ENCODE measurements at regions not wholly inside any gene's neighbourhood (a gene's known extent, or its start where the extent isn't known, plus 50 kb on each side); places are given as distances from the start of the nearest gene placed in this dataset.
"Not testable (repeated sequence)": the region's sequence is repeated elsewhere in the genome, so short reads cannot be mapped to it uniquely, and the experiment has no call there.

- Histone ChIP-seq H3K79me2 (ENCODE audit: insufficient read depth) (no peaks in the 10 kb centered on the region), H3F3A (ENCODE audit: insufficient read depth) (no peaks in the 10 kb centered on the region), H3K4me3 (no peak overlapping the region), H3K27me3 (replicated peaks; ENCODE audit: insufficient read depth) (no peaks in the 10 kb centered on the region), H3K9ac (no peak overlapping the region), H3K4me1 (ENCODE audit: insufficient read depth) (no peaks in the 10 kb centered on the region), H3K27ac (no peak overlapping the region), H2AFZ (no peak overlapping the region), H4K20me1 (ENCODE audit: insufficient read depth) (no peaks in the 10 kb centered on the region), H3K36me3 (ENCODE audit: low read depth) (no peaks in the 10 kb centered on the region), H3K4me2 (ENCODE audit: unreplicated experiment) (no peak overlapping the region), H3K9me2 (ENCODE audit: insufficient read depth) (no peaks in the 10 kb centered on the region), H3K9me3 (ENCODE audit: low read depth) (no peaks in the 10 kb centered on the region)
- no peak for DNase-seq
- 25 to 30% methylated on average over 5 of the region's 5 CpGs for WGBS, 2 experiments (ENCODE audit: low coverage in 1 of 2, low lambda C conversion rate in 2 of 2, missing lambda C conversion rate in 2 of 2)
- in situ Hi-C loops (cut with MboI): no loop called here
- TF ChIP-seq EZH2 (IDR thresholded peaks at IDR 0.05; ENCODE audit: insufficient read depth, poor library complexity, severe bottlenecking): no peak
- no peak for TF ChIP-seq EZH2phosphoT487 (IDR thresholded peaks at IDR 0.05; ENCODE audit: insufficient read depth, low read depth)
These were observed 461.6 kb downstream of the PYDC2 start for GRCh38 chr3:191922570-191922969.

GRCh38 chr3:191927183-191927817 is 466.3 kb downstream of the PYDC2 start:
- WGBS, 2 experiments (ENCODE audit: low coverage in 1 of 2, low lambda C conversion rate in 2 of 2, missing lambda C conversion rate in 2 of 2): 47 to 53% methylated on average over 8 of the region's 8 CpGs
- H3K4me2 ChIP-seq (ENCODE audit: unreplicated experiment); DNase-seq; H3K27ac ChIP-seq; H3K4me3 ChIP-seq; H3F3A ChIP-seq (ENCODE audit: insufficient read depth); H3K9me2 ChIP-seq (ENCODE audit: insufficient read depth); H3K27me3 ChIP-seq (replicated peaks; ENCODE audit: insufficient read depth); H2AFZ ChIP-seq; H3K9ac ChIP-seq; H3K79me2 ChIP-seq (ENCODE audit: insufficient read depth); H3K36me3 ChIP-seq (ENCODE audit: low read depth); H3K9me3 ChIP-seq (ENCODE audit: low read depth); H4K20me1 ChIP-seq (ENCODE audit: insufficient read depth); H3K4me1 ChIP-seq (ENCODE audit: insufficient read depth); in situ Hi-C loops (cut with MboI): not testable (repeated sequence)

GRCh38 chr3:191927998-191928397 is 467.0 kb downstream of the PYDC2 start:
- H3K27ac ChIP-seq; H3K4me3 ChIP-seq; H3K9ac ChIP-seq; H3K36me3 ChIP-seq (ENCODE audit: low read depth); DNase-seq; H3K79me2 ChIP-seq (ENCODE audit: insufficient read depth); H3K9me2 ChIP-seq (ENCODE audit: insufficient read depth); H4K20me1 ChIP-seq (ENCODE audit: insufficient read depth); H3K4me1 ChIP-seq (ENCODE audit: insufficient read depth); in situ Hi-C loops (cut with MboI); H3F3A ChIP-seq (ENCODE audit: insufficient read depth); H3K27me3 ChIP-seq (replicated peaks; ENCODE audit: insufficient read depth); H2AFZ ChIP-seq; H3K9me3 ChIP-seq (ENCODE audit: low read depth); H3K4me2 ChIP-seq (ENCODE audit: unreplicated experiment): not testable (repeated sequence)
- WGBS, 2 experiments (ENCODE audit: low coverage in 1 of 2, low lambda C conversion rate in 2 of 2, missing lambda C conversion rate in 2 of 2): 25 to 31% methylated on average over 6 of the region's 6 CpGs

- H3K36me3 ChIP-seq (ENCODE audit: low read depth): no peaks in the 10 kb centered on the region
These were observed 483.9 kb downstream of the PYDC2 start for GRCh38 chr3:191944835-191945234.

GRCh38 chr3:191952186-191952585 is 491.2 kb downstream of the PYDC2 start:
- H3K79me2 ChIP-seq (ENCODE audit: insufficient read depth): no peaks in the 10 kb centered on the region
- H3K36me3 ChIP-seq (ENCODE audit: low read depth): no peaks in the 10 kb centered on the region
- 44 to 53% methylated on average over 14 of the region's 14 CpGs for WGBS, 2 experiments (ENCODE audit: low coverage in 1 of 2, low lambda C conversion rate in 2 of 2, missing lambda C conversion rate in 2 of 2)
- H3K9me2 ChIP-seq (ENCODE audit: insufficient read depth): no peaks in the 10 kb centered on the region
- no peak overlapping the region for H3K27ac ChIP-seq
- H3K9ac ChIP-seq: no peak overlapping the region
- H3K4me3 ChIP-seq: no peak overlapping the region
- no peak overlapping the region for H2AFZ ChIP-seq
- no peaks in the 10 kb centered on the region for H3K27me3 ChIP-seq (replicated peaks; ENCODE audit: insufficient read depth)
- in situ Hi-C loops (cut with MboI): no loop called here
- H3K4me1 ChIP-seq (ENCODE audit: insufficient read depth): no peaks in the 10 kb centered on the region
- H4K20me1 ChIP-seq (ENCODE audit: insufficient read depth): no peaks in the 10 kb centered on the region
- no peak overlapping the region for H3K4me2 ChIP-seq (ENCODE audit: unreplicated experiment)
- H3F3A ChIP-seq (ENCODE audit: insufficient read depth): no peaks in the 10 kb centered on the region
- TF ChIP-seq EZH2 (IDR thresholded peaks at IDR 0.05; ENCODE audit: insufficient read depth, poor library complexity, severe bottlenecking) (no peak), EZH2phosphoT487 (IDR thresholded peaks at IDR 0.05; ENCODE audit: insufficient read depth, low read depth) (no peak)
- H3K9me3 ChIP-seq (ENCODE audit: low read depth): no peaks in the 10 kb centered on the region
- no peak for DNase-seq

More at GRCh38 chr3:191944835-191945234, 483.9 kb downstream of the PYDC2 start:
- 15 to 24% methylated on average over 3 of the region's 3 CpGs for WGBS, 2 experiments (ENCODE audit: low coverage in 1 of 2, low lambda C conversion rate in 2 of 2, missing lambda C conversion rate in 2 of 2)
- Histone ChIP-seq H3K4me1 (ENCODE audit: insufficient read depth) (no peaks in the 10 kb centered on the region), H3K4me3 (no peak overlapping the region), H3K27ac (no peak overlapping the region), H3F3A (ENCODE audit: insufficient read depth) (no peaks in the 10 kb centered on the region), H3K4me2 (ENCODE audit: unreplicated experiment) (no peak overlapping the region), H3K9ac (no peak overlapping the region), H4K20me1 (ENCODE audit: insufficient read depth) (no peaks in the 10 kb centered on the region), H2AFZ (no peak overlapping the region), H3K79me2 (ENCODE audit: insufficient read depth) (no peaks in the 10 kb centered on the region), H3K27me3 (replicated peaks; ENCODE audit: insufficient read depth) (no peaks in the 10 kb centered on the region), H3K9me3 (ENCODE audit: low read depth) (peaks cover 4% of the 10 kb centered on the region), H3K9me2 (ENCODE audit: insufficient read depth) (no peaks in the 10 kb centered on the region)
- in situ Hi-C loops (cut with MboI): no loop called here
- TF ChIP-seq EZH2phosphoT487 (IDR thresholded peaks at IDR 0.05; ENCODE audit: insufficient read depth, low read depth) (no peak), EZH2 (IDR thresholded peaks at IDR 0.05; ENCODE audit: insufficient read depth, poor library complexity, severe bottlenecking) (no peak)
- no peak for DNase-seq

Measured in GM23248 (cell line).